Sigmoid colon (tissue), 6 donors: ENCODE measurements at regions not wholly inside any gene's neighbourhood (a gene's known extent, or its start where the extent isn't known, plus 50 kb on each side); places are given as distances from the start of the nearest gene placed in this dataset.
"Not testable (repeated sequence)": the region's sequence is repeated elsewhere in the genome, so short reads cannot be mapped to it uniquely, and the experiment has no call there.

Experiments
- DNase-seq: peaks from one replicate; pipeline ENCODE4 v3.0.0-alpha.2; 2019
- H3K27ac ChIP-seq, 4 donors: fragments of 200-600 bp; sonication (generic); one replicate each; pipeline ENCODE4 v1.5.1; 2016 to 2019; ENCODE audit warnings: mild to moderate bottlenecking in 1 of 4
- H3K27me3 ChIP-seq, 3 donors: fragments of 200-600 bp; sonication (generic); one replicate each; pipeline ENCODE4 v1.5.1; 2019; ENCODE audit warnings: mild to moderate bottlenecking in 1 of 3
- H3K36me3 ChIP-seq, 4 donors: fragments of 200-600 bp; sonication (generic); one replicate each; pipeline ENCODE4 v1.5.1; 2016 to 2019
- H3K4me1 ChIP-seq, 4 donors: fragments of 200-600 bp; sonication (generic); one replicate each; pipeline ENCODE4 v1.5.1; 2017 to 2019
- H3K4me3 ChIP-seq, 4 donors: fragments of 200-600 bp; sonication (generic); one replicate each; pipeline ENCODE4 v1.5.1; 2017 to 2019; ENCODE audit warnings: mild to moderate bottlenecking in 2 of 4, moderate library complexity in 1 of 4
- H3K9me3 ChIP-seq, 4 donors: fragments of 200-600 bp in 3 of 4; sonication (generic) in 3 of 4; one replicate each; pipeline versions ENCODE4 v1.5.1 to v1.6.1; 2013 to 2019
- EP300 ChIP-seq, 4 donors: sonication (generic); formaldehyde crosslinking; IDR thresholded peaks; one replicate each; pipeline ENCODE4 v1.6.1; 2017; ENCODE audit warnings: antibody characterized with exemption in 4 of 4
- POLR2A ChIP-seq, 2 donors: fragments of 450-650 bp; IDR thresholded peaks; one replicate each; pipeline ENCODE4 v1.6.1; 2016; ENCODE audit warnings: antibody characterized with exemption in 2 of 2, mild to moderate bottlenecking in 2 of 2, moderate library complexity in 2 of 2
- POLR2AphosphoS5 ChIP-seq, 4 donors: sonication (generic); formaldehyde crosslinking; IDR thresholded peaks; one replicate each; pipeline ENCODE4 v1.6.1; 2017; ENCODE audit warnings: antibody characterized with exemption in 4 of 4
- WGBS, 2 donors: extraction: QIAGEN DNeasy Blood & Tissue Kit; methylation state at CpG; one replicate each; pipeline ENCODE4 v1.1.7; 2013; 5-methylcytosine and 5-hydroxymethylcytosine counted together
- intact Hi-C: fragments of 100-400 bp; cut with DNase I; formaldehyde crosslinking; loops from one replicate; pipeline ENCODE4 v1.15.1; 2023
- TF ChIP-seq, protein P1 (sequence below), 4 experiments: fragments of 450-650 bp in 3 of 4; fragments of 200-600 bp in 1 of 4; IDR thresholded peaks; one replicate each; pipeline ENCODE4 v1.5.1; 2016 to 2019; ENCODE audit warnings: antibody characterized with exemption in 4 of 4, mild to moderate bottlenecking in 3 of 4, moderate library complexity in 2 of 4
- donor health status: healthy with polysubstance abuse.
- donor health status: healthy.

DNA sequence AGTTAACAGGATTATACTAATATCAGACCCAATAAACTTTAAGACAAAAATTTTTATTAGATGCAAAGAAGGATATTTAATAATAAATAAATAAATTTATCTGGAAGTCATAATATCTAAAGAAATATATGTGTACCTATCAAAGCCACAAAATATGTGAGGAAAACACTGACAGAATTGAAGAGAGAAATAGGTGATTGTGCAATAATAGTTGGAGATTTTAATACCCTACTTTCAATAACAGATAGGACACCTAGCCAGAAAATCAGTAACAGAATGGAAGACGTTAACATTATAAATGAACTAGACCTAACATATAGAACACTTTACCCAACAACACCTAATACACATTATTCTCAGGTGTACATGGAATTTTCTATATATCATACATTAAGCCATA is 541.4 kb upstream of the SMC2 start:
- Histone ChIP-seq H3K4me3 (no peak overlapping the region), H3K27ac (no peak overlapping the region), H3K9me3 (no peaks in the 10 kb centered on the region), H3K4me1 (no peaks in the 10 kb centered on the region), H3K27me3 (no peaks in the 10 kb centered on the region), H3K36me3 (no peaks in the 10 kb centered on the region)
- 76 to 86% methylated on average over 1 of the region's 1 CpG for WGBS, 2 donors
- no peak for DNase-seq
- TF ChIP-seq EP300 (IDR thresholded peaks at IDR 0.05) (no peak), POLR2AphosphoS5 (IDR thresholded peaks at IDR 0.05) (no peak), POLR2A (IDR thresholded peaks at IDR 0.05) (no peak)
- TF ChIP-seq, protein P1, sequence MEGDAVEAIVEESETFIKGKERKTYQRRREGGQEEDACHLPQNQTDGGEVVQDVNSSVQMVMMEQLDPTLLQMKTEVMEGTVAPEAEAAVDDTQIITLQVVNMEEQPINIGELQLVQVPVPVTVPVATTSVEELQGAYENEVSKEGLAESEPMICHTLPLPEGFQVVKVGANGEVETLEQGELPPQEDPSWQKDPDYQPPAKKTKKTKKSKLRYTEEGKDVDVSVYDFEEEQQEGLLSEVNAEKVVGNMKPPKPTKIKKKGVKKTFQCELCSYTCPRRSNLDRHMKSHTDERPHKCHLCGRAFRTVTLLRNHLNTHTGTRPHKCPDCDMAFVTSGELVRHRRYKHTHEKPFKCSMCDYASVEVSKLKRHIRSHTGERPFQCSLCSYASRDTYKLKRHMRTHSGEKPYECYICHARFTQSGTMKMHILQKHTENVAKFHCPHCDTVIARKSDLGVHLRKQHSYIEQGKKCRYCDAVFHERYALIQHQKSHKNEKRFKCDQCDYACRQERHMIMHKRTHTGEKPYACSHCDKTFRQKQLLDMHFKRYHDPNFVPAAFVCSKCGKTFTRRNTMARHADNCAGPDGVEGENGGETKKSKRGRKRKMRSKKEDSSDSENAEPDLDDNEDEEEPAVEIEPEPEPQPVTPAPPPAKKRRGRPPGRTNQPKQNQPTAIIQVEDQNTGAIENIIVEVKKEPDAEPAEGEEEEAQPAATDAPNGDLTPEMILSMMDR (IDR thresholded peaks at IDR 0.05): no peak
- intact Hi-C loops: no loop called here

DNA sequence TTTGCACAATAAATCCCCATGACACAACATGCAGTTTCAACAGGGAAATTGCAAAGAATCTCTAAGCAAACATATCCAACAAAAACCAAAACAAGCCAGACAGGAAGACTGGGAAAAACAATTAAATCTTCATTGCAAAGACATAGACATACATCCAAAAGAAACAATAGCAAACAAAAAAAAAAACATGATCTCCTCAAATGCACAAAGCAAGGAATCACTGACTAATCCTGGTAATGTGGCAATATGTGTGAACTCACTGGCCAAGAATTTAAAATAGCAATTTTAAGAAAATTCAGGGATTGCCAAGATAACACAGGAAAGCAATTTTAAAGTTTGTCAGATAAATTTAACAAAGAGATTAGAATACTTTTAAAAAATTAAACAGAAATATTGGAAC is 520.1 kb upstream of the SMC2 start:
- intact Hi-C loops: no loop called here
- H3K36me3 ChIP-seq: no peaks in the 10 kb centered on the region
- H3K4me3 ChIP-seq: no peak overlapping the region
- no peak for DNase-seq
- no peaks in the 10 kb centered on the region for H3K27me3 ChIP-seq
- H3K4me1 ChIP-seq: no peaks in the 10 kb centered on the region
- H3K27ac ChIP-seq: no peak overlapping the region
- no peak for TF ChIP-seq POLR2AphosphoS5 (IDR thresholded peaks at IDR 0.05)
- peaks cover 0 to 9% (median 3%) of the 10 kb centered on the region in 4 donors for H3K9me3 ChIP-seq

- no peaks in the 10 kb centered on the region for H3K9me3 ChIP-seq
- no peaks in the 10 kb centered on the region for H3K27me3 ChIP-seq
- H3K36me3 ChIP-seq: no peaks in the 10 kb centered on the region
- no peaks in the 10 kb centered on the region for H3K4me1 ChIP-seq
- peak; percentile 63 for DNase-seq
- intact Hi-C loops: no loop called here
- no peak for TF ChIP-seq EP300 (IDR thresholded peaks at IDR 0.05)
- TF ChIP-seq POLR2A (IDR thresholded peaks at IDR 0.05): no peak
- TF ChIP-seq, protein P1 (IDR thresholded peaks at IDR 0.05): no peak
- no peak for TF ChIP-seq POLR2AphosphoS5 (IDR thresholded peaks at IDR 0.05)
- H3K27ac ChIP-seq: no peak overlapping the region
- no peak overlapping the region for H3K4me3 ChIP-seq
- 87 to 91% methylated on average over 6 of the region's 6 CpGs for WGBS, 2 donors
These were observed 507.4 kb upstream of the SMC2 start for GRCh38 chr9:103586721-103587120.

DNA sequence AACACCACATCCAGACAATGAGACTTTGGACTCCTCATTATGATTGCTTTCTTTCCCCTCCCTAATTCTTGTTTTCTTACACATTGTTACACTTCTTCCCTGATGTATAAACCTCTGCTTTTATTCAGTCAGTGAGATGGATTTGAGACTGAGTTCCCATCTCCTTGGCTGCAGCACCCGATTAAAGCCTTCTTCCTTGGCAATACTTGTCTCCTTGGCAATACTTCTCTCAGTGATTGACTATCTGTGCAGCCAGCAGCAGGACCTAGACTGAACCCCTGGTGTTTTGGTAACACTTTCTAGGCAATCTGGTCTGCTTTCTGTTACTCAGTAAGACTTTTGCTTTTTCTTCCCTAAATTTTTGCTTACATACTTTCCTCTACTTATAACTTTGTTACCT is 492.8 kb upstream of the SMC2 start:
- Histone ChIP-seq H3K27ac (no peak overlapping the region), H3K27me3 (no peaks in the 10 kb centered on the region), H3K36me3 (no peaks in the 10 kb centered on the region), H3K4me1 (no peaks in the 10 kb centered on the region), H3K4me3 (no peak overlapping the region), H3K9me3 (peaks cover 0 to 3% (median under 1%) of the 10 kb centered on the region in 4 donors)
- DNase-seq: no peak
- intact Hi-C loops: no loop called here
- 84 to 95% methylated on average over 1 of the region's 1 CpG for WGBS, 2 donors
- TF ChIP-seq POLR2A (IDR thresholded peaks at IDR 0.05) (no peak), POLR2AphosphoS5 (IDR thresholded peaks at IDR 0.05) (no peak), EP300 (IDR thresholded peaks at IDR 0.05) (no peak)
- TF ChIP-seq, protein P1 (IDR thresholded peaks at IDR 0.05): no peak

GRCh38 chr9:103611950-103612349 is 482.2 kb upstream of the SMC2 start:
- DNase-seq, H3K27ac ChIP-seq, intact Hi-C loops, H3K4me3 ChIP-seq, H3K9me3 ChIP-seq, H3K27me3 ChIP-seq, H3K36me3 ChIP-seq: not testable (repeated sequence)
- WGBS, 2 donors: 86 to 95% methylated on average over 14 of the region's 14 CpGs
- peaks cover 0 to 12% (median 0%) of the 10 kb centered on the region in 4 donors for H3K4me1 ChIP-seq

DNA sequence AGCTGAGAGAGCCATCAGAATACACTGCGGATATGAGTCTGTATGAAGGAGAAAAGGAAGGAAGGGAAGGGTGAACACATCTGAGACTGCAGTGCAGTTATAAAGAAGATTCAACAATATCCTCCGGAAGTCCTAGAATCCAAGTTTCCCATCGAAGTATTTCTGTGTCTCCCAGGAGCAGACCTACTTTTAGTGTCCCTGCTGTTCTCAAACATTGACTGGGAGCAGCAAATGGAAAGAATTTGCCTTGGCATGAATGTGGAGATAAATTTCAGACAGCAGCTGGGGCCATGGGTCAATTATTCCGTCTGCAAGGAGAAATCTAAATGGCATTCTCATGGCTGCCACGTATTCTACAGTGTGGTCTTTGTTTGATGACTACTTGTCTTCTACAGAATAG is 478.1 kb upstream of the SMC2 start:
- DNase-seq: no peak
- H3K36me3 ChIP-seq: no peaks in the 10 kb centered on the region
- peaks cover 0 to 3% (median 1%) of the 10 kb centered on the region in 4 donors for H3K9me3 ChIP-seq
- no peak for TF ChIP-seq EP300 (IDR thresholded peaks at IDR 0.05)
- TF ChIP-seq, protein P1 (IDR thresholded peaks at IDR 0.05): no peak
- no peak for TF ChIP-seq POLR2A (IDR thresholded peaks at IDR 0.05)
- TF ChIP-seq POLR2AphosphoS5 (IDR thresholded peaks at IDR 0.05): no peak
- 72 to 73% methylated on average over 5 of the region's 5 CpGs for WGBS, 2 donors
- H3K27me3 ChIP-seq: no peaks in the 10 kb centered on the region
- H3K4me1 ChIP-seq: peaks cover 0 to 12% (median 0%) of the 10 kb centered on the region in 4 donors
- no peak overlapping the region for H3K4me3 ChIP-seq
- no peak overlapping the region for H3K27ac ChIP-seq
- intact Hi-C loops: no loop called here
